ENCODE measurements at regions not wholly inside any gene's neighbourhood (a gene's known extent, or its start where the extent isn't known, plus 50 kb on each side); places are given as distances from the start of the nearest gene placed in this dataset.
"Not testable (repeated sequence)": the region's sequence is repeated elsewhere in the genome, so short reads cannot be mapped to it uniquely, and the experiment has no call there.

- Histone ChIP-seq H3K9me3 (ENCODE audit: low read depth) (no peaks in the 10 kb centered on the region), H3K27ac (no peak overlapping the region), H3K36me3 (no peaks in the 10 kb centered on the region), H3K4me3 (no peak overlapping the region), H3K9ac (no peak overlapping the region), H3K4me2 (no peak overlapping the region), H4K20me1 (ENCODE audit: low read depth) (no peaks in the 10 kb centered on the region), H3K4me1 (no peaks in the 10 kb centered on the region), H2AFZ (replicated peaks) (no peak overlapping the region), H3K79me2 (ENCODE audit: low read depth) (no peaks in the 10 kb centered on the region), H3F3A (ENCODE audit: low read depth) (no peaks in the 10 kb centered on the region), H3K27me3 (no peaks in the 10 kb centered on the region)
- no peak for TF ChIP-seq EZH2phosphoT487 (IDR thresholded peaks at IDR 0.05)
- TF ChIP-seq CTCF (IDR thresholded peaks at IDR 0.05), result no peak
- no peak for TF ChIP-seq EZH2 (IDR thresholded peaks at IDR 0.05)
- Mint-ChIP-seq H3K4me3 (no peak overlapping the region), H3K4me1 (no peaks in the 10 kb centered on the region), H3K9me3 (peaks cover 4% of the 10 kb centered on the region), H3K36me3 (no peaks in the 10 kb centered on the region), H3K27ac (no peak overlapping the region), H3K27me3 (ENCODE audit: insufficient read depth, low read depth) (no peaks in the 10 kb centered on the region)
- no peak for DNase-seq (ENCODE audit: low spot score)
Measured at GRCh38 chr5:20956134-20956533, 968.1 kb upstream of the CDH18 start.

- peak overlapping the region; percentile 42 for H3K27ac Mint-ChIP-seq
- H3K4me3 Mint-ChIP-seq, result no peak overlapping the region
- H3K4me1 ChIP-seq, result peaks cover 9% of the 10 kb centered on the region
- peaks cover 3% of the 10 kb centered on the region for H3K4me1 Mint-ChIP-seq
- no peak overlapping the region for H3K9ac ChIP-seq
- H2AFZ ChIP-seq (replicated peaks), result peak overlapping the region; percentile 73
- no peaks in the 10 kb centered on the region for H3K36me3 Mint-ChIP-seq
- H4K20me1 ChIP-seq (ENCODE audit: low read depth), result no peaks in the 10 kb centered on the region
- no peaks in the 10 kb centered on the region for H3K79me2 ChIP-seq (ENCODE audit: low read depth)
- no peaks in the 10 kb centered on the region for H3F3A ChIP-seq (ENCODE audit: low read depth)
- H3K9me3 Mint-ChIP-seq, result peaks cover 4% of the 10 kb centered on the region
- H3K27me3 ChIP-seq, result no peaks in the 10 kb centered on the region
- no peak overlapping the region for H3K4me2 ChIP-seq
- H3K27me3 Mint-ChIP-seq (ENCODE audit: insufficient read depth, low read depth), result no peaks in the 10 kb centered on the region
- TF ChIP-seq EZH2phosphoT487 (IDR thresholded peaks at IDR 0.05) (no peak), CTCF (IDR thresholded peaks at IDR 0.05) (no peak)
- no peaks in the 10 kb centered on the region for H3K36me3 ChIP-seq
- peak; percentile 3 for DNase-seq (ENCODE audit: low spot score)
- no peak overlapping the region for H3K4me3 ChIP-seq
- H3K27ac ChIP-seq, result no peak overlapping the region
- H3K9me3 ChIP-seq (ENCODE audit: low read depth), result no peaks in the 10 kb centered on the region
Measured at GRCh38 chr5:20949636-20950035, 961.6 kb upstream of the CDH18 start.

GRCh38 chr5:20943183-20943971, 955.4 kb upstream of the CDH18 start:
- H3K4me1 Mint-ChIP-seq; H3K27me3 Mint-ChIP-seq (ENCODE audit: insufficient read depth, low read depth): not testable (repeated sequence)

GRCh38 chr5:20942603-20943002, 954.6 kb upstream of the CDH18 start:
- H3K27me3 ChIP-seq; H3F3A ChIP-seq (ENCODE audit: low read depth); H3K27me3 Mint-ChIP-seq (ENCODE audit: insufficient read depth, low read depth); DNase-seq (ENCODE audit: low spot score); H3K36me3 Mint-ChIP-seq; H3K9me3 ChIP-seq (ENCODE audit: low read depth); H3K4me3 Mint-ChIP-seq; H3K4me3 ChIP-seq; H3K9me3 Mint-ChIP-seq; H4K20me1 ChIP-seq (ENCODE audit: low read depth); H3K4me1 Mint-ChIP-seq; H3K36me3 ChIP-seq; H3K4me2 ChIP-seq; H3K9ac ChIP-seq; H3K4me1 ChIP-seq; H3K79me2 ChIP-seq (ENCODE audit: low read depth); H3K27ac Mint-ChIP-seq; H3K27ac ChIP-seq; H2AFZ ChIP-seq (replicated peaks): not testable (repeated sequence)

More at GRCh38 chr5:20943183-20943971, 955.4 kb upstream of the CDH18 start:
- H3K4me3 ChIP-seq; H3K9me3 Mint-ChIP-seq; H4K20me1 ChIP-seq (ENCODE audit: low read depth); DNase-seq (ENCODE audit: low spot score); H3K36me3 ChIP-seq; H3K27me3 ChIP-seq; H3K36me3 Mint-ChIP-seq; H3K4me2 ChIP-seq; H3K4me1 ChIP-seq; H3K4me3 Mint-ChIP-seq; H3K9me3 ChIP-seq (ENCODE audit: low read depth); H3K79me2 ChIP-seq (ENCODE audit: low read depth); H3K9ac ChIP-seq; H3F3A ChIP-seq (ENCODE audit: low read depth); H3K27ac Mint-ChIP-seq; H2AFZ ChIP-seq (replicated peaks); H3K27ac ChIP-seq: not testable (repeated sequence)

- H3K27me3 Mint-ChIP-seq (ENCODE audit: insufficient read depth, low read depth); H3K4me3 Mint-ChIP-seq; H3K9ac ChIP-seq; H3K27me3 ChIP-seq; H3K4me1 ChIP-seq; H3F3A ChIP-seq (ENCODE audit: low read depth); H2AFZ ChIP-seq (replicated peaks); H3K36me3 ChIP-seq; H3K27ac ChIP-seq; H3K4me1 Mint-ChIP-seq; H3K4me3 ChIP-seq; H3K79me2 ChIP-seq (ENCODE audit: low read depth); H3K4me2 ChIP-seq; H3K36me3 Mint-ChIP-seq; DNase-seq (ENCODE audit: low spot score); H3K9me3 ChIP-seq (ENCODE audit: low read depth); H4K20me1 ChIP-seq (ENCODE audit: low read depth); H3K27ac Mint-ChIP-seq; H3K9me3 Mint-ChIP-seq: not testable (repeated sequence)
Measured at GRCh38 chr5:20940786-20941185, 952.8 kb upstream of the CDH18 start.

GRCh38 chr5:20890936-20891335, 902.9 kb upstream of the CDH18 start:
- H3K9me3 ChIP-seq (ENCODE audit: low read depth); H3K27ac ChIP-seq; H4K20me1 ChIP-seq (ENCODE audit: low read depth); H3K4me3 Mint-ChIP-seq; DNase-seq (ENCODE audit: low spot score); H3F3A ChIP-seq (ENCODE audit: low read depth); H3K4me1 ChIP-seq; H3K27me3 Mint-ChIP-seq (ENCODE audit: insufficient read depth, low read depth); H3K36me3 Mint-ChIP-seq; H3K4me1 Mint-ChIP-seq; H2AFZ ChIP-seq (replicated peaks); H3K36me3 ChIP-seq; H3K79me2 ChIP-seq (ENCODE audit: low read depth); H3K4me3 ChIP-seq; H3K4me2 ChIP-seq; H3K9me3 Mint-ChIP-seq; H3K9ac ChIP-seq; H3K27me3 ChIP-seq; H3K27ac Mint-ChIP-seq: not testable (repeated sequence)

Measured in neural progenitor cell (in vitro differentiated cells).